ENCODE measurements at regions not wholly inside any gene's neighbourhood (a gene's known extent, or its start where the extent isn't known, plus 50 kb on each side); places are given as distances from the start of the nearest gene placed in this dataset.

- H3K27me3 ChIP-seq (ENCODE audit: insufficient read depth, low read length) = no peaks in the 10 kb centered on the region
- H4K91ac ChIP-seq (ENCODE audit: insufficient read length, low read depth, low read length) = no peak overlapping the region
- H3K4me2 ChIP-seq (ENCODE audit: insufficient read depth, insufficient read length, low read length) = no peak overlapping the region
- H3K56ac ChIP-seq (ENCODE audit: insufficient read length, low read depth, low read length) = no peak overlapping the region
- no peak overlapping the region for H4K5ac ChIP-seq (ENCODE audit: insufficient read length, low read depth, low read length)
- no peaks in the 10 kb centered on the region for H3K79me1 ChIP-seq (ENCODE audit: insufficient read depth, low read depth, low read length, poor library complexity, severe bottlenecking)
- no peak overlapping the region for H2BK20ac ChIP-seq (ENCODE audit: low read depth, low read length, poor library complexity, severe bottlenecking)
- H4K8ac ChIP-seq (replicated peaks; ENCODE audit: insufficient read length, low read depth, low read length) = no peak overlapping the region
- Mint-ChIP-seq H3K4me3 (no peak overlapping the region), H3K9me3 (no peaks in the 10 kb centered on the region), H3K4me1 (no peaks in the 10 kb centered on the region), H3K27ac (no peak overlapping the region), H3K27me3 (ENCODE audit: low read depth) (no peaks in the 10 kb centered on the region), H3K36me3 (ENCODE audit: insufficient read depth in 1 of 3, low read depth in 3 of 3) (no peaks in the 10 kb centered on the region)
- no peak overlapping the region for H3T11ph ChIP-seq (ENCODE audit: low read length)
- H3K4me1 ChIP-seq (ENCODE audit: insufficient read depth, low read length) = no peaks in the 10 kb centered on the region
- H2AK5ac ChIP-seq (ENCODE audit: insufficient read length, low read length) = no peak overlapping the region
- no peak overlapping the region for H3K14ac ChIP-seq (ENCODE audit: insufficient read depth, low read length)
- H4K20me1 ChIP-seq (ENCODE audit: control insufficient read depth, insufficient read depth, insufficient read length) = no peaks in the 10 kb centered on the region
- TF ChIP-seq CTCF (conservative IDR thresholded peaks at IDR 0.05) = no peak
- H3K18ac ChIP-seq (ENCODE audit: insufficient read length, low read depth, low read length) = no peak overlapping the region
- H3K4ac ChIP-seq (ENCODE audit: low read depth, low read length) = no peak overlapping the region
- H2BK120ac ChIP-seq (ENCODE audit: low read depth, low read length, poor library complexity, severe bottlenecking) = no peak overlapping the region
- no peak overlapping the region for H2BK12ac ChIP-seq (ENCODE audit: insufficient read length, low read depth, low read length)
- no peak overlapping the region for H2BK5ac ChIP-seq (ENCODE audit: insufficient read length, low read length)
- H3K27ac ChIP-seq (ENCODE audit: insufficient read length, low read depth, low read length) = no peak overlapping the region
- H3K23ac ChIP-seq (ENCODE audit: insufficient read length, low read depth, low read length) = no peak overlapping the region
- DNase-seq = no peak
- no peak overlapping the region for H3K9ac ChIP-seq (ENCODE audit: extremely low read depth, insufficient read length, low read length)
- no CpG with 5 or more reads among the region's 1 CpG for WGBS (ENCODE audit: extremely low coverage, insufficient read length, low lambda C conversion rate)
- H3K9me3 ChIP-seq (ENCODE audit: control insufficient read depth, low read depth, low read length) = no peaks in the 10 kb centered on the region
- no peak overlapping the region for H2AFZ ChIP-seq (ENCODE audit: low read length)
- H2BK15ac ChIP-seq (ENCODE audit: low read depth, low read length) = no peak overlapping the region
- no peaks in the 10 kb centered on the region for H3K79me2 ChIP-seq (ENCODE audit: insufficient read depth, low read length)
- no peaks in the 10 kb centered on the region for H3K23me2 ChIP-seq (ENCODE audit: insufficient read length, low read depth, low read length, poor library complexity, severe bottlenecking)
Measured at GRCh38 chr4:163757219-163757618, 262.7 kb downstream of the TMA16 start.
